GM13977 (cell line): ENCODE measurements at regions not wholly inside any gene's neighbourhood (a gene's known extent, or its start where the extent isn't known, plus 50 kb on each side); places are given as distances from the start of the nearest gene placed in this dataset.

Source experiments
- DNase-seq: peaks from one replicate; pipeline ENCODE4 v3.0.0; 2012; ENCODE audit warnings: low spot score
- in situ Hi-C: fragments of 300-500 bp; cut with MboI; formaldehyde crosslinking; loops from one replicate; pipeline ENCODE4 v1.12.0; 2022; ENCODE audit warnings: low sequenced_read_pairs, low pct_unique_long_range_greater_than_20kb, mixed read lengths, inconsistent platforms; ENCODE audit not compliant: unreplicated experiment
- TF ChIP-seq, protein P1 (sequence below): IDR thresholded peaks from 2 replicates; pipeline ENCODE4 v1.5.1; 2012; ENCODE audit warnings: mild to moderate bottlenecking, control low read depth; ENCODE audit not compliant: insufficient read depth; ENCODE audit errors: extremely low read depth, missing control alignments

DNA sequence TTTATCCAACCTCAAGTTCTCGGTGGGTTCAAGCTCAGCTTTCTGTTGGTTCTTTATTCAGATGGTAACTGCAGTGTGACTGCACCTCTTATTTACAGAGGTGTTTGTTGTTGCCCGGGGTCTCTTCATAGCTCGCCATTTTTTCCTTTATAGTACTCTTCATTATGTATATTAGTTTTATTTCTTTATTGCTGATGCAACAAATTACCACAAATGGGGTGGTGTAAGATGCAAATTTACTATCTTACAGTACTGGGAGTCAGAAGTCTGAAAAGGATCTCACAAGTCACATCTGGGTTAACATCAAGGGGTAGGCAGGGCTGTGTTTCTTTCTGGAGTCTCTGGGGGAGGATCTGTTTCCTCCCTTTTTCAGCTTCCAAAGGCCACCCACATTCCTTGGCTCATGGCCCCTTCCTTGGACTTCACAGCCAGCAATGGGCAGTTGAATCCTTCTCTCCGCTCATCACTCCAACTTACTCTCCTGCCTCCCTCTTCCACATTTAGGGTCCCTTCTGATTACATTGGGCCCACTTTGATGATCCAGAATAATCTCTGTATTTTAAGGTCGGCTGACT lies 241.2 kb downstream of the HAPSTR1 start:
- no peak for DNase-seq
- in situ Hi-C loops = no loop called here
- TF ChIP-seq, protein P1, sequence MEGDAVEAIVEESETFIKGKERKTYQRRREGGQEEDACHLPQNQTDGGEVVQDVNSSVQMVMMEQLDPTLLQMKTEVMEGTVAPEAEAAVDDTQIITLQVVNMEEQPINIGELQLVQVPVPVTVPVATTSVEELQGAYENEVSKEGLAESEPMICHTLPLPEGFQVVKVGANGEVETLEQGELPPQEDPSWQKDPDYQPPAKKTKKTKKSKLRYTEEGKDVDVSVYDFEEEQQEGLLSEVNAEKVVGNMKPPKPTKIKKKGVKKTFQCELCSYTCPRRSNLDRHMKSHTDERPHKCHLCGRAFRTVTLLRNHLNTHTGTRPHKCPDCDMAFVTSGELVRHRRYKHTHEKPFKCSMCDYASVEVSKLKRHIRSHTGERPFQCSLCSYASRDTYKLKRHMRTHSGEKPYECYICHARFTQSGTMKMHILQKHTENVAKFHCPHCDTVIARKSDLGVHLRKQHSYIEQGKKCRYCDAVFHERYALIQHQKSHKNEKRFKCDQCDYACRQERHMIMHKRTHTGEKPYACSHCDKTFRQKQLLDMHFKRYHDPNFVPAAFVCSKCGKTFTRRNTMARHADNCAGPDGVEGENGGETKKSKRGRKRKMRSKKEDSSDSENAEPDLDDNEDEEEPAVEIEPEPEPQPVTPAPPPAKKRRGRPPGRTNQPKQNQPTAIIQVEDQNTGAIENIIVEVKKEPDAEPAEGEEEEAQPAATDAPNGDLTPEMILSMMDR = no peak

DNA sequence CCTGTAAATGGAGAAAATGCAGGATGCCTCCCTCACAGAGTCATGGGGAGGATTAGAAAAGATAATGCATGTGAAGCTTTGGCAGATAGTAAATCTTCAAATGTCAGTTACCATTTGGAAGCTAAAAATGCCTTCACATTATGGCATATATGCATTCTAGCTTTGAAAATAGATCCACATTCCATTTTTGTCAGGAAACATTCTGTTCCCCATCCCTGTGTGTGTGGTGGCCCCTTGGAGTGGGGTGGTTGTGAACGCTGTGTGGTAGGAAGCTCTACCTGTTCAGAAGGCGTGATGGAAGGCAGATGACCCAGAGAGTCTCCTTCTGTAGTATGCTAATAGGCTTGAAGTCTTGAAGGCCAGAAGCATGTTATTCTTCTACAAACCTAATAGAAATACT lies 242.0 kb downstream of the HAPSTR1 start:
- TF ChIP-seq, protein P1 = no peak
- in situ Hi-C loops = no loop called here
- no peak for DNase-seq

DNA sequence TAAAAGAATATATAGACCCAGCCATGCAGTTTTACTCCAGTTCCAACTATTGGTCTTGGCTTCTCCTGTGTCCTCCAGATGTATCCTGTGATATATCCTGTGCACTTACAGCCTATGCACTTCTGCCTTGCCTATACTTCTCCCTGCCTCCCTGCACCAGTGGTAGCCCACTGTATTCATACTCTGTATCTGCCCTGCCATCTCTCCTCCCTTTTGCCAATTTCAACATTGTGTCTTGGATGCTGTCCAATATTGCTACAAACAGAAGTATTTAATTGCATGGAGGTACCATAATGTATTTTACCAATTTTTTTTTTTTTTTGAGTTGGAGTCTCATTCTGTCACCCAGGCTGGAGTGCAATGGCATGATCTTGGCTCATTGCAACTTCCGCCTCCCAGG lies 242.7 kb downstream of the HAPSTR1 start:
- in situ Hi-C loops = no loop called here
- no peak for DNase-seq
- TF ChIP-seq, protein P1 = no peak

GRCh38 chr16:9337308-9338032 lies 246.0 kb downstream of the HAPSTR1 start:
- DNase-seq = no peak
- in situ Hi-C loops = no loop called here
- TF ChIP-seq, protein P1 = no peak

GRCh38 chr16:9338068-9338467 lies 246.6 kb downstream of the HAPSTR1 start:
- in situ Hi-C loops = no loop called here
- DNase-seq = no peak
- TF ChIP-seq, protein P1 = no peak

- TF ChIP-seq, protein P1 = no peak
- DNase-seq = no peak
- in situ Hi-C loops = no loop called here
These were observed 247.1 kb downstream of the HAPSTR1 start for GRCh38 chr16:9338510-9338909.
